DND-41 (cell line): ENCODE measurements at regions not wholly inside any gene's neighbourhood (a gene's known extent, or its start where the extent isn't known, plus 50 kb on each side); places are given as distances from the start of the nearest gene placed in this dataset.

Source experiments
- EZH2 ChIP-seq: IDR thresholded peaks from 3 replicates; pipeline ENCODE4 v1.6.1; 2012; ENCODE audit warnings: borderline replicate concordance, low read depth, mild to moderate bottlenecking, moderate library complexity, low read length, inconsistent platforms; ENCODE audit not compliant: severe bottlenecking
- TF ChIP-seq, protein P1 (sequence below): IDR thresholded peaks from 2 replicates; pipeline ENCODE4 v1.5.1; 2012; ENCODE audit warnings: borderline replicate concordance, low read length, moderate library complexity, mild to moderate bottlenecking; ENCODE audit not compliant: poor library complexity, severe bottlenecking; ENCODE audit errors: extremely low read depth

GRCh38 chr5:174542471-174542870 lies 181.9 kb upstream of the MSX2 start:
- TF ChIP-seq, protein P1, sequence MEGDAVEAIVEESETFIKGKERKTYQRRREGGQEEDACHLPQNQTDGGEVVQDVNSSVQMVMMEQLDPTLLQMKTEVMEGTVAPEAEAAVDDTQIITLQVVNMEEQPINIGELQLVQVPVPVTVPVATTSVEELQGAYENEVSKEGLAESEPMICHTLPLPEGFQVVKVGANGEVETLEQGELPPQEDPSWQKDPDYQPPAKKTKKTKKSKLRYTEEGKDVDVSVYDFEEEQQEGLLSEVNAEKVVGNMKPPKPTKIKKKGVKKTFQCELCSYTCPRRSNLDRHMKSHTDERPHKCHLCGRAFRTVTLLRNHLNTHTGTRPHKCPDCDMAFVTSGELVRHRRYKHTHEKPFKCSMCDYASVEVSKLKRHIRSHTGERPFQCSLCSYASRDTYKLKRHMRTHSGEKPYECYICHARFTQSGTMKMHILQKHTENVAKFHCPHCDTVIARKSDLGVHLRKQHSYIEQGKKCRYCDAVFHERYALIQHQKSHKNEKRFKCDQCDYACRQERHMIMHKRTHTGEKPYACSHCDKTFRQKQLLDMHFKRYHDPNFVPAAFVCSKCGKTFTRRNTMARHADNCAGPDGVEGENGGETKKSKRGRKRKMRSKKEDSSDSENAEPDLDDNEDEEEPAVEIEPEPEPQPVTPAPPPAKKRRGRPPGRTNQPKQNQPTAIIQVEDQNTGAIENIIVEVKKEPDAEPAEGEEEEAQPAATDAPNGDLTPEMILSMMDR, result no peak
- TF ChIP-seq EZH2, result no peak
